ENCODE measurements at regions not wholly inside any gene's neighbourhood (a gene's known extent, or its start where the extent isn't known, plus 50 kb on each side); places are given as distances from the start of the nearest gene placed in this dataset.

- TF ChIP-seq POLR2AphosphoS5 (IDR thresholded peaks at IDR 0.05), result no peak
- TF ChIP-seq, protein P1, sequence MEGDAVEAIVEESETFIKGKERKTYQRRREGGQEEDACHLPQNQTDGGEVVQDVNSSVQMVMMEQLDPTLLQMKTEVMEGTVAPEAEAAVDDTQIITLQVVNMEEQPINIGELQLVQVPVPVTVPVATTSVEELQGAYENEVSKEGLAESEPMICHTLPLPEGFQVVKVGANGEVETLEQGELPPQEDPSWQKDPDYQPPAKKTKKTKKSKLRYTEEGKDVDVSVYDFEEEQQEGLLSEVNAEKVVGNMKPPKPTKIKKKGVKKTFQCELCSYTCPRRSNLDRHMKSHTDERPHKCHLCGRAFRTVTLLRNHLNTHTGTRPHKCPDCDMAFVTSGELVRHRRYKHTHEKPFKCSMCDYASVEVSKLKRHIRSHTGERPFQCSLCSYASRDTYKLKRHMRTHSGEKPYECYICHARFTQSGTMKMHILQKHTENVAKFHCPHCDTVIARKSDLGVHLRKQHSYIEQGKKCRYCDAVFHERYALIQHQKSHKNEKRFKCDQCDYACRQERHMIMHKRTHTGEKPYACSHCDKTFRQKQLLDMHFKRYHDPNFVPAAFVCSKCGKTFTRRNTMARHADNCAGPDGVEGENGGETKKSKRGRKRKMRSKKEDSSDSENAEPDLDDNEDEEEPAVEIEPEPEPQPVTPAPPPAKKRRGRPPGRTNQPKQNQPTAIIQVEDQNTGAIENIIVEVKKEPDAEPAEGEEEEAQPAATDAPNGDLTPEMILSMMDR (IDR thresholded peaks at IDR 0.05), result no peak
These were observed 556.2 kb upstream of the CHORDC1 start for GRCh38 chr11:90779098-90779497.
